KMS-11 (cell line): ENCODE measurements at regions not wholly inside any gene's neighbourhood (a gene's known extent, or its start where the extent isn't known, plus 50 kb on each side); places are given as distances from the start of the nearest gene placed in this dataset.
"Not testable (repeated sequence)": the region's sequence is repeated elsewhere in the genome, so short reads cannot be mapped to it uniquely, and the experiment has no call there.

Experiments used
- H2AFZ ChIP-seq: fragments of 200-600 bp; sonication (generic); 2 replicates; pipeline ENCODE4 v1.6.1; 2016; ENCODE audit warnings: antibody characterized with exemption, mixed run types, low read depth
- H3K27ac ChIP-seq: fragments of 200-600 bp; sonication (generic); 2 replicates; pipeline ENCODE4 v1.6.1; 2016; ENCODE audit warnings: mild to moderate bottlenecking, mixed run types
- H3K27me3 ChIP-seq: fragments of 200-600 bp; sonication (generic); 2 replicates; pipeline ENCODE4 v1.6.1; 2017; ENCODE audit warnings: mild to moderate bottlenecking, low read depth, mixed run types, moderate library complexity; ENCODE audit not compliant: insufficient read depth
- H3K36me3 ChIP-seq: fragments of 200-600 bp; sonication (generic); 2 replicates; pipeline ENCODE4 v1.6.1; 2017; ENCODE audit warnings: mild to moderate bottlenecking, mixed run types; ENCODE audit not compliant: insufficient read depth
- H3K4me1 ChIP-seq: fragments of 200-600 bp; sonication (generic); 2 replicates; pipeline ENCODE4 v1.6.1; 2016; ENCODE audit warnings: mild to moderate bottlenecking, low read depth, mixed run types; ENCODE audit not compliant: poor library complexity, severe bottlenecking
- H3K4me2 ChIP-seq: fragments of 200-600 bp; sonication (generic); 2 replicates; pipeline ENCODE4 v1.7.0; 2016; ENCODE audit warnings: mild to moderate bottlenecking, mixed run types
- H3K4me3 ChIP-seq: fragments of 200-600 bp; sonication (generic); IDR thresholded peaks from 2 replicates; pipeline ENCODE4 v1.6.1; 2017; ENCODE audit warnings: low read depth, low read length, mixed read lengths; ENCODE audit not compliant: insufficient read depth
- H3K79me2 ChIP-seq: fragments of 200-600 bp; sonication (generic); 2 replicates; pipeline ENCODE4 v1.6.1; 2016; ENCODE audit warnings: low read depth, mixed run types; ENCODE audit not compliant: insufficient read depth
- H3K9ac ChIP-seq: fragments of 200-600 bp; sonication (generic); 2 replicates; pipeline ENCODE4 v1.6.1; 2016; ENCODE audit warnings: mild to moderate bottlenecking, mixed run types
- H4K20me1 ChIP-seq: fragments of 200-600 bp; sonication (generic); 2 replicates; pipeline ENCODE4 v1.6.1; 2016; ENCODE audit warnings: mild to moderate bottlenecking, mixed run types; ENCODE audit not compliant: insufficient read depth
- TF ChIP-seq, protein P1 (sequence below): fragments of 200-600 bp; sonication (generic); conservative IDR thresholded peaks from 2 replicates; pipeline ENCODE4 v1.6.1; 2017; ENCODE audit warnings: low read depth, mild to moderate bottlenecking, antibody characterized with exemption, low read length, moderate library complexity, mixed read lengths

DNA sequence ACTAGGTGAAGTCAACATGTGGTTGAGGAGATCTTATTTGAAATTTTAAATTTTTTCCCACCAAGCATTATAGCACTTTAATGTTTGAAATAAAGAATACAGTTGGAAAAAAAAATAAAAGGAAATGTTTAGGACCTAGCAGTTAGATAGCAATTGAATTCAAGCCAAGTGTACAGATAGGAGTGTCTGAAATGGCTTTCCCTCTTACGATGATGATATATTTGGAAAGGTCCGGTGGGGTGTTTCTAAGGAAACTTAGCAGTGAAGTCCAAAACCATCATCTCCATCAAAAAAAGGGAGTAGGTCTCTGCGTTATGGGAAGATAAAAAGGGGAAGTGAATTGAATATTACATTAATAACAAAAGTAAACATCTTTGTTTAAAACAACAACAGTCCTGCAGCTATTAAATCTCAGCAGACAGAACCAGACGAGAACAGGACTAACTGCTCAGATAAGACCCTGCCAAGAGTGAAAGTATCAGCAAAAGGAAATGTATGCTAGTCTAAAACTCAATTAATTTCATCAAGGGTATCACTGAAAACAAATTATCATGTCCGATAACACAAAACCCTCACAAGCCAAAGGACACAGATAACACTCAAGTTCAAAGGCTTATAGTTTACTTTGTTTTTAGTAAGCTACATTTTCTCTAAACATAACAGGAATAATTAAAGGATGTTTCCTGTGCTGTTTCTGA lies 242.0 kb downstream of the BMP4 start:
- H3K4me3 ChIP-seq, result no peak overlapping the region
- H3K27ac ChIP-seq, result no peak overlapping the region
- no peak overlapping the region for H3K4me2 ChIP-seq
- H3K79me2 ChIP-seq, result no peaks in the 10 kb centered on the region
- no peaks in the 10 kb centered on the region for H3K27me3 ChIP-seq
- H3K9ac ChIP-seq, result no peak overlapping the region
- no peaks in the 10 kb centered on the region for H3K36me3 ChIP-seq
- H2AFZ ChIP-seq, result no peak overlapping the region
- TF ChIP-seq, protein P1, sequence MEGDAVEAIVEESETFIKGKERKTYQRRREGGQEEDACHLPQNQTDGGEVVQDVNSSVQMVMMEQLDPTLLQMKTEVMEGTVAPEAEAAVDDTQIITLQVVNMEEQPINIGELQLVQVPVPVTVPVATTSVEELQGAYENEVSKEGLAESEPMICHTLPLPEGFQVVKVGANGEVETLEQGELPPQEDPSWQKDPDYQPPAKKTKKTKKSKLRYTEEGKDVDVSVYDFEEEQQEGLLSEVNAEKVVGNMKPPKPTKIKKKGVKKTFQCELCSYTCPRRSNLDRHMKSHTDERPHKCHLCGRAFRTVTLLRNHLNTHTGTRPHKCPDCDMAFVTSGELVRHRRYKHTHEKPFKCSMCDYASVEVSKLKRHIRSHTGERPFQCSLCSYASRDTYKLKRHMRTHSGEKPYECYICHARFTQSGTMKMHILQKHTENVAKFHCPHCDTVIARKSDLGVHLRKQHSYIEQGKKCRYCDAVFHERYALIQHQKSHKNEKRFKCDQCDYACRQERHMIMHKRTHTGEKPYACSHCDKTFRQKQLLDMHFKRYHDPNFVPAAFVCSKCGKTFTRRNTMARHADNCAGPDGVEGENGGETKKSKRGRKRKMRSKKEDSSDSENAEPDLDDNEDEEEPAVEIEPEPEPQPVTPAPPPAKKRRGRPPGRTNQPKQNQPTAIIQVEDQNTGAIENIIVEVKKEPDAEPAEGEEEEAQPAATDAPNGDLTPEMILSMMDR, result no peak
- no peaks in the 10 kb centered on the region for H4K20me1 ChIP-seq
- H3K4me1 ChIP-seq, result no peaks in the 10 kb centered on the region

DNA sequence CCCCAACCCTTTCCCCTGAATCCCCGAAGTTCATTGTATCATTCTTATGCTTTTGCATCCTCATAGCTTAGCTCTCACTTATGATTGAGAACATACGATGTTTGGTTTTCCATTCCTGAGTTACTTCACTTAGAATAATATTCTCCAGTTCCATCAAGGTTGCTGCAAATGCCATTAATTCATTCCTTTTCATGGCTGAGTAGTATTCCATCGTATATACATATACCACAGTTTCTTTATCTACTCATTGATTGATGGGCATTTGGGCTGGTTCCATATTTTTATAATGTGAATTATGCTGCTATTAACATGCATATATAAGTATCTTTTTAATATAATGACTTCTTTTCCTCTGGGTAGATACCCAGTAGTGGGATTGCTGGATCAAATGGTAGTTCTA lies 243.7 kb downstream of the BMP4 start:
- not testable (repeated sequence) for H3K4me2 ChIP-seq, H3K36me3 ChIP-seq, H3K27ac ChIP-seq, H2AFZ ChIP-seq, H3K4me1 ChIP-seq, H3K27me3 ChIP-seq, H3K9ac ChIP-seq, H3K4me3 ChIP-seq, H3K79me2 ChIP-seq, H4K20me1 ChIP-seq

- no peaks in the 10 kb centered on the region for H3K36me3 ChIP-seq
- H4K20me1 ChIP-seq, result no peaks in the 10 kb centered on the region
- no peak overlapping the region for H3K4me2 ChIP-seq
- no peaks in the 10 kb centered on the region for H3K79me2 ChIP-seq
- H3K27ac ChIP-seq, result no peak overlapping the region
- no peak overlapping the region for H2AFZ ChIP-seq
- no peak overlapping the region for H3K4me3 ChIP-seq
- H3K4me1 ChIP-seq, result no peaks in the 10 kb centered on the region
- no peaks in the 10 kb centered on the region for H3K27me3 ChIP-seq
- no peak overlapping the region for H3K9ac ChIP-seq
- TF ChIP-seq, protein P1, result no peak
Observed at GRCh38 chr14:53711205-53711604, 245.4 kb downstream of the BMP4 start.

DNA sequence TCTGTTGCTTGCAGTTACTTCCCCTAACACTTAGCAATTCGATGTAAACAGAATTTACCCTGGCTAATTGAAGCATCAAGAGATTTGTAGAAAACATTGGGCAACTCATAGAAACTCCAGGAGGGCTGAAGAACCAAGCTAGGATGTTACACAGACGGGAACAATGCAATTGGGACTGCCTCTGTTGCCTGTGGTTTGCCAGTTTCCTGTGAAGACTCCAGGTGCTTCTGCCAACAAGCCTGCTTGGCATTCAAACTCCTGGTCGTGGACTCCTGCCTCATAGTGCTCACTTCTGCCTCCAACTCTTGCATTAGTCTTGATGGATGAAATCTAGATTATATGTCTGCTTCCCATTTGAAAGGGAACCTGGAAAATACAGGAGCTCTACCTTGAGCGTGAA lies 246.0 kb downstream of the BMP4 start:
- H3K4me3 ChIP-seq, result no peak overlapping the region
- no peaks in the 10 kb centered on the region for H3K79me2 ChIP-seq
- no peak overlapping the region for H3K4me2 ChIP-seq
- H3K27me3 ChIP-seq, result no peaks in the 10 kb centered on the region
- no peak overlapping the region for H3K9ac ChIP-seq
- TF ChIP-seq, protein P1, result no peak
- H4K20me1 ChIP-seq, result no peaks in the 10 kb centered on the region
- H3K27ac ChIP-seq, result no peak overlapping the region
- no peaks in the 10 kb centered on the region for H3K4me1 ChIP-seq
- no peak overlapping the region for H2AFZ ChIP-seq
- no peaks in the 10 kb centered on the region for H3K36me3 ChIP-seq

DNA sequence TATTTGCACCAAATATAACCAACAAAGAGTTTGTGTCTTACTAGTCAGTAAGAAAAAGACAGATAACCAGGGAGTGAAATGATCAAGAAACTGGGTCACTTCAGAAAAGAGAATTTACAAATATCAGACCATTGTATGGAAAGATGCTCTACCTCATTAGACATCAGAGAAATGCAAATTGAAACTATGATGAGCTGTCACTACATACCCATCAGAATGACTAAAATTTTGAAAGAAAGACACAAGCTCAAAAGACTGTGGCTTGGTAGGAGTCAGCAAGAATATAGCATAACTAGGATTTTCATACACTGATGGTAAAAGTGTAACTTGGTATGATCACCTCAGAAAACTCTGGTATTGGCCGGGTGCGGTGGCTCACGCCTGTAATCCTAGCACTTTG lies 247.2 kb downstream of the BMP4 start:
- Histone ChIP-seq H3K27ac (no peak overlapping the region), H3K4me1 (no peaks in the 10 kb centered on the region)

More for the DNA sequence above, 247.2 kb downstream of the BMP4 start:
- no peak overlapping the region for H3K4me3 ChIP-seq
- H3K36me3 ChIP-seq, result no peaks in the 10 kb centered on the region
- H3K27me3 ChIP-seq, result no peaks in the 10 kb centered on the region
- no peaks in the 10 kb centered on the region for H4K20me1 ChIP-seq
- TF ChIP-seq, protein P1, result no peak
- no peaks in the 10 kb centered on the region for H3K79me2 ChIP-seq
- no peak overlapping the region for H2AFZ ChIP-seq
- H3K9ac ChIP-seq, result no peak overlapping the region
- H3K4me2 ChIP-seq, result no peak overlapping the region
